GM18517 (cell line): ENCODE measurements at regions not wholly inside any gene's neighbourhood (a gene's known extent, or its start where the extent isn't known, plus 50 kb on each side); places are given as distances from the start of the nearest gene placed in this dataset.
"Not testable (repeated sequence)": the region's sequence is repeated elsewhere in the genome, so short reads cannot be mapped to it uniquely, and the experiment has no call there.

ENCODE experiments used
- ATAC-seq: cut with Tn5 transposase; IDR thresholded peaks from one replicate; pipeline ENCODE4 v1.9.1; 2021; ENCODE audit warnings: mild to moderate bottlenecking, moderate library complexity; ENCODE audit not compliant: unreplicated experiment

DNA sequence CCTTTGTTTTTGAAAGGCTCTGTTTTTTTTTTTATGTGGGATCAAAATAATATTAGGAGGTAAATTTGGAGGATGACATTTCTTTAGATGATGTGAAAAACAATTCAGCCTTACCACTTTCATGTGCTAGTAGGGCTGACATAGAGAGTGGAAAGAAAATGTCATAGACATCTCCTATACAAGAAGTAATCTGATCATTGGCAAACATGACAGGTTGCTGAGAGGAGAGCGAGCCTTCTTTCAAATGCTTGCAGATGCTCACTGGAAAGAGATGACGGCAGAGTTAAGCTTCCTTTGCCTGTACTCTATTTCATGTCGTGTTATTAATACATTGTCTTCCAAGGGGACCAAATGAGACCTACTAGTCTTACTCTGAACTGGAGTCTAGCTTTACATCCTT is 160.1 kb upstream of the DAP start:
- ATAC-seq, result no peak

GRCh38 chr5:10920400-10920799 is 159.4 kb upstream of the DAP start:
- ATAC-seq, result no peak

GRCh38 chr5:10914741-10915480 is 153.9 kb upstream of the DAP start:
- ATAC-seq, result no peak

- no peak for ATAC-seq
Observed at GRCh38 chr5:10913841-10914240, 152.8 kb upstream of the DAP start.

DNA sequence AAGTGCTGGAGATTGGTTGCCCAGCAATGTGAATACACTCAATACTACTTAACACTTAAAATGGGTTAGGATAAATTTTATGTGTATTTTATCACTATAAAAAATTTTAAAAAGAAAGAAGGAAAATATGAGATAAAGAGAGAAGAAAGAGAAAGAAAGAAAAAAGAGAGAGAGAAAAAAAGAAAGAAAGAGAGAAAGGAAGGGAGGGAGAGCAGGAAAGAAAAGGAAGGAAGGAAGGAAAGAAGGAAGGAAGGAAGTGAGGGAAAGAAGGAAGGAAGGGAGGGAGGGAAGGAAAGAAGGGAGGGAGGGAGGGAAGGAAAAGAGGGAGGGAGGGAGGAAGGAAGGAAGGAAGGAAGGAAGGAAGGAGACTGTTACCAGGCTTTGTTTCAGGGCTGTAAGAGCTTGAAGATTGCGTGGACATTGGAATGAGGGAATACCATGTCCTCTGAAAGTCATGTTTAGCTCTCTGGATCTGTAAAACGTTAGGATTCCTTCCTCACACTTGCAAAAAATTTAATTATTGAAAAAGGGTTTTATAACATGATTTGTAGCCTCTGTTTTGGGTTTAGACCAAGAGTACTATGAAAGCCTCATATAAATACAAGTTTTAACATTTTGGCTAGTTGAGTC is 152.3 kb upstream of the DAP start:
- no peak for ATAC-seq

GRCh38 chr5:10912435-10912834 is 151.4 kb upstream of the DAP start:
- no peak for ATAC-seq

DNA sequence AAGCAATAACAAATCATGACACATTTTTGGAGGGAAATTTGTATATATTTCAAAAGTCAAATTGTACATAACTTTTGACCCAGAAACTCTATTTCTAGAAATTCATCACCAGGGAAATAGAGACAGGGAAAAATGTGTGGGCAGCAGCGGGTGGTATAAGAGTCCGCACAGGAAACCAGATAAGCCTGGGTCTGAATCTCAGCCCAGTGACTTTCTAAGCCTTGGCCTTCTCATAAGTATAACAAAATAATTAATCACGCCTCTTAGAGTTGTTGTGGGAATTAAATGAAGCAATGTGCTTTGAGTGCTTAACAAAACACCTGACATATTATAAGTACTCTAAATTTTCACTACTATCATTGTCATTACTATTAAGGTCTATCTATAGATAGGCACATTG is 149.2 kb upstream of the DAP start:
- no peak for ATAC-seq

DNA sequence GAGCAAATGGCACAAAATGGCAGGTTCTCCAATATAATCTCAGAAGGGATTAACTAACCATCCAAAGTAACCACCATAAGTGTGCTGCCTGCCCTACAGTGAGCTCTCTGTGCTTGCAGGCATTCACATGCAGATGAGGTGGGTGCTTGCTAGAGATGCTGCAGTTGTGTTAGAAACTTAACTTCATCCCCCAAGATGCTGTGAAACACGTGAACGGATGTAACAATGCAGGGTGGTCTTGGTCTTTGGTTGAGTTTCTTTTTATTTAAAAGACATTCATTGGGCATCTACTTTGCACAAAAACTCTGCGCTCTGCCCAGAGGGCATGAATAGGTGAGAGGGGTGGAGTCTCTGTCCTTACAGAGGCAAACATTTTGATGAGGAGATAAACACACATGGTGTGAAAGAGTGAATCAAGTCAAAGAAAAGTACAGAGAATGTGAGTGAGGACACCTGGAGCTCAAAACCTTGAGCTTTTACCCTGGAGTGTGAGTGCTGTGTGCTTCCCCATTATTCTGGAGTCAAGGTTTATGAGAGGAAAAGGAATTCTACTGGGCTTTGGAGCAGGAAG is 143.9 kb upstream of the DAP start:
- ATAC-seq, result no peak

- no peak for ATAC-seq
Observed at GRCh38 chr5:10903786-10904560, 142.9 kb upstream of the DAP start.

GRCh38 chr5:10902145-10902544 is 141.1 kb upstream of the DAP start:
- ATAC-seq, result no peak

GRCh38 chr5:10898514-10898913 is 137.5 kb upstream of the DAP start:
- no peak for ATAC-seq

DNA sequence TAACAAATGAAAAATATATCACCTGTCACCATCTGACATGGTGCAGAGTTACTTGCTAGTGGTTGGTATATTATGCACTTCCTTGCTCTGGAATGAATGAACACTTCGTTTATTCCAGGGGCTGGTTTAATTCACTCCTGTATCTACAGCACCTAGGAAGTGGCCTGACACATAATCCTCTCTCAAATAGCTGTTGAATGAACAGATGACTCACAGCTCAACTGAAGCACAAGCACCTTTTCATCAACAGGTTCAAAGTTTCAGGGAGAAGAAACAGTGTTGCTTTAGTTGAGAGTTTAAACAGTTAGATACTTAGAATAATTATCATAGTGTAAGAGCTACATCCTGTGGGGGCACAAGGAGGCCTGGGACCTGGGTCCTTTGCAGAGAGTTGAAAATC is 135.0 kb upstream of the DAP start:
- ATAC-seq, result no peak

GRCh38 chr5:10894445-10895054 is 133.5 kb upstream of the DAP start:
- no peak for ATAC-seq

DNA sequence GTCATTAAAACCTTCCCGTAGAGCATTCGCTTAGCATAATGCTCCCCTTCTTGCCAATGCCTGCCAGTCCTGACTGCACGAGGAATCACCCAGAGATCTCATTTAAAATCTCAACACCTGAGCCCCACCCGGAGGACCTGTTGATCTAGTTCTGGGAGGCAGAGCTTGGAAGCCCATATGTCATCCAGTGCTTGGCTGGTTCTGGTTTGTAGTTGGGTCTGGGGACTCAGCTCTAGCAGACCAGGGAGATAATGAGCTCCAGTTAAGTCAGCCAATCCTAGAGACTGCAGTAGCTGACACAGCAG is 131.8 kb upstream of the DAP start:
- no peak for ATAC-seq

DNA sequence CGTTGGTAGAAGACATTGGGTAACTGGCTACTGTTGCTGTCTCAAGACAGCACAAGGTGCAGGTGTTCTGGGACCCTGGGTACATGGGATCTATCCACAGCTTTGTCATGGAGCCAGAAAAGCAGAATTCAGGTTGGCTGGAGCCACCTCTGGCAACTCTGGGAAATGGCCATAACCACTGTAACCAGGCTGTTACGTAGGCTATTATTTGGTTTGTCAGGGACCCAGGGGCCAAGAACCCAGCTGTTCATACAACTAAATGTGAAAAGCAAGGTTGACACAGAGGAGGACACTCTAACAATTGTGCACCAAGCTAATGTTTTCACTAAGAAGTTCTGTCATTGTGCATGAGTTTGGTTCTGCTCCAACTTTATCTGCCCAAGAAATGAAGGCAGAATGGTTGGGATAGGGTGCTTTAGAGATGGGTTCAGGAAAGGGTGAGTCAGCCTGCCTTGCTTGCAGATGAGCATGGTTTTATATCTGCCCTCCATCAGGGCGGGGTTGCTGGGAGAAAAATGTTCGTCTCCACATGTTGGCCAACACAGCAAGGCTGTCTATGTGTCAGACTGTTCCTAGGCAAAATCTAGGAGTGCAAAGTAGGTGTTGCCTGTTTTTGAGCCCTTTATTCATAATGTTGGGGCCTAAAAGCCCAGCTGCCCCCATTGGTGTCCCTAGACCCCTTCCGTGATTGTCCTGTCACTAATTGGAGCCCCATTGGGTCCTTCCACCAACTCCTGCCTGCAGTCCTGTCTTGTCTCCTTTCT is 131.3 kb upstream of the DAP start:
- ATAC-seq, result no peak

- no peak for ATAC-seq
Observed at GRCh38 chr5:10891193-10891592, 130.2 kb upstream of the DAP start.

GRCh38 chr5:10886497-10886896 is 125.5 kb upstream of the DAP start:
- no peak for ATAC-seq

DNA sequence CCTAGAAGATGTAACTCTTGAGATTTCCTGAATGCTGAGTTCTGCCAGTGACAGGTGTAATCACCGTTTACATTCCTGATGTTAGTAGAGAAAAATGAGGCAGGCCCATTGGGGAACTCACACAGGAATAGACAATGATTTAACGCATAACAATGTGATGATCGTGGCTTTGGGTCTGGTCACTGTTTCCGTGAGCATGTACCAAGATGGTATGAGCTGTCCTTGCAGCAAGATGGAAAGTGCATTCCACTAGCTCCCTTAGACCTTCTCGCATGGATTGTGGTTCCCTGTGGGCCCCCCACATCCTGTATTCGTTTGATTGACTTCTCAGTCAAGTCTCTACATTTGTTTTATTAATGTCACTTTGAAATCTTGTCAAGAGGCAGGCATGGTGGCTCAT is 124.0 kb upstream of the DAP start:
- no peak for ATAC-seq

DNA sequence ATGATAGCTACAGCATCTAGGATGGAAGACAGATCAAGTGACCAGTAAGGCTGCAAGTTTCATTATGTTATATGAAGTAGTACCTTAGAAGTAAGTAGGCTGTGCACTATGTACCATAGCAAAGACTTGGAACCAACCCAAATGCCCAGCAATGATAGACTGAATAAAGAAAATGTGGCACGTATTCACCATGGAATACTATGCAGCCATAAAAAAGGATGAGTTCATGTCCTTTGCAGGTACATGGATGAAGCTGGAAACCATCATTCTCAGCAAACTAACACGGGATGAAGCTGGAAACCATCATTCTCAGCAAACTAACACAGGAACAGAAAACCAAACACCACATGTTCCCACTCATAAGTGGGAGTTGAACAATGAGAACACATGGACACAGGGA is 122.9 kb upstream of the DAP start:
- not testable (repeated sequence) for ATAC-seq

GRCh38 chr5:10880934-10881333 is 119.9 kb upstream of the DAP start:
- no peak for ATAC-seq

DNA sequence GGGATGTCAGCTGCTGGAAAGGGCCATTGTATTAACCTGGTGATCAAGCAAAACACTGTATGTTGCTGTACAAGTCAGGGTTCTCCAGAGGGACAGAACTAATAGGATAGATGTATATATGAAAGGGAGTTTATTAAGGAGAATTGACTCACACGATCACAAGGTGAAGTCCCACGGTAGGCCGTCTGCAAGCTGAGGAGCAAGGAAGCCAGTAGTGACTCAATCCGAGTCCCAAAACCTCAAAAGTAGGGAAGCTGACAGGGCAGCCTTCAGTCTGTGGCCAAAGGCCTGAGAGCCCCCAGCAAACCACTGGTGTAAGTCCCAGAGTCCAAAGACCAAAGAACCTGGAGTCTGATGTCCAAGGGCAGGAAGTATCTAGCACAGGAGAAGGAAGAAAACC is 116.0 kb upstream of the DAP start:
- not testable (repeated sequence) for ATAC-seq
